HG03039 (cell line): ENCODE measurements at regions not wholly inside any gene's neighbourhood (a gene's known extent, or its start where the extent isn't known, plus 50 kb on each side); places are given as distances from the start of the nearest gene placed in this dataset.

Source experiments
- ATAC-seq: cut with Tn5 transposase; IDR thresholded peaks from one replicate; pipeline ENCODE4 v1.9.1; 2021; ENCODE audit warnings: mild to moderate bottlenecking, moderate library complexity; ENCODE audit not compliant: unreplicated experiment

- no peak for ATAC-seq
Observed at GRCh38 chr2:150110548-150110947, 376.9 kb downstream of the RND3 start.

DNA sequence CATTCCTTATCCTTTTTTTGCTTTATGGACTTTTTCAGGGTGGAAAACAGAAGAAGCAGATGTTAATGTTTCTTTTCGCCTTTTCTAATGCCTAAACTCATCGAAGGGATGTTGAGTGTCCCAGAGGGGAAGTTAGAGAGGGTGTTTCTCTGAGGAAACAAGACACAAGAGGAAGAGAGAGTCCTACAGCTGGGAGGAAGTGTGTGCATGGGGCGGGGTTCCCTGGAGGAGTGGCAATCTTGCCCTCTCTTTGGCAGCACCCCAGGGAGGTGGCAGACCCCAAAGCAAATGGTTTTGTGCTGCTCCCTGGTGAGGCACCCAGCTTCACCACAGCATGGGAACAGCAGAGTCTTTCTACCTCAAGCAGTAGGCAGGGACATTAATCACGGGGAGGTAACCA is 377.6 kb downstream of the RND3 start:
- no peak for ATAC-seq

- ATAC-seq: no peak
Observed at GRCh38 chr2:150109028-150109427, 378.4 kb downstream of the RND3 start.

GRCh38 chr2:150107816-150108215 is 379.7 kb downstream of the RND3 start:
- no peak for ATAC-seq

DNA sequence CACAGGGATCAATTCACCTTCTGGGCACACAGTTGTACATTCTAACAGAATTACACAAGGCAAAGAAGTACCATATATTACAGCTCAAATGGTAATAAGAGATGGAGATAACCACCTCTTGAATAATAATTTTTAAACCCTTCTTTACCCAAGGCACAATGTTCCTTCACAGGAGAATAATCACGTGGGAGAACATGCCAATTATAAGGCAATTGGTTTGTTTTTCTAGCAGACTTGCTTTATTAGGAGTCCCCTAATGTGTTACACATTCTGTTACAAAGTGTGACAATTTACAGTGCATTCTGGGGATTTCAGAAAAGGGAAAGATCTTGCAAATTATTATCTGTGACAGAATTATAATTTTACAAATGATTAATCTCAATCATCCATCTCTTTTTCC is 380.3 kb downstream of the RND3 start:
- ATAC-seq: no peak

GRCh38 chr2:150101947-150102346 is 385.5 kb downstream of the RND3 start:
- no peak for ATAC-seq

DNA sequence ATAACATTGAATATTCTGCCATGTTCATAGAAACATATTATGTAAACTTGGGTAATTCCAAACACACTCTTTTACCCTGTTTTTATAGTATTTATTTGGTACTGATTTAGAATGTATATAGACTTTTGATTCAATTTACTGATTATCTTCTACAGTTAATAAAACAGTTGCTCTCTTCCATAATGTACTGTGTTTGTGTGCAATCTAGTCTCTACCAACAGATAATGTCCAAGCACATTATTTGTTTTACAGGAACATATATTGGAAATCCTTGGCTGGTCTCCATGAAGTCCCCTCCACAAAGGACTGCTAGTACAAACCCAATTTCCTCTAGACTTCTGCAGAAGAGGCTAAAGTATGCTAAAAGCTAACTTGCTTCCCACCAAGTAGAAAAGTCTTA is 386.6 kb downstream of the RND3 start:
- no peak for ATAC-seq

DNA sequence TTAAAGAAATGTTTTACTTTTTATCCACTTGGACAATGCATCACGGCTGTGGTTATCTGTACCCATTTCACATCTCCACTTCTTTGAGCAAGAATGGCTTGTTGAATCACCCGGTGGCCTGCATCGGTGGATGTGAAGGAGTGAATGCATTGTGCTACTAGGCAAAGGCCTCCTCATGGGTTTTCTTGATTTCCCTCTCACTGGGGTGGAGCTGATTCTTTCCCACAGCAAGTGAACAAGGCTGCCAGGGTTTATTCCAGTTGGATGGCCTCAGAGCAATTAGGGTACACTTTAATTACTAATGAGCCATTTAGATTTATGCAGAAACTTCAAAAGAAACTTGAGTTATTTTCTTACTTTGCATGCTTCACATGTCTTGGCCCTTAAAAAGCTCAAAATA is 387.1 kb downstream of the RND3 start:
- ATAC-seq: no peak

- no peak for ATAC-seq
Observed at GRCh38 chr2:150099805-150100204, 387.7 kb downstream of the RND3 start.

DNA sequence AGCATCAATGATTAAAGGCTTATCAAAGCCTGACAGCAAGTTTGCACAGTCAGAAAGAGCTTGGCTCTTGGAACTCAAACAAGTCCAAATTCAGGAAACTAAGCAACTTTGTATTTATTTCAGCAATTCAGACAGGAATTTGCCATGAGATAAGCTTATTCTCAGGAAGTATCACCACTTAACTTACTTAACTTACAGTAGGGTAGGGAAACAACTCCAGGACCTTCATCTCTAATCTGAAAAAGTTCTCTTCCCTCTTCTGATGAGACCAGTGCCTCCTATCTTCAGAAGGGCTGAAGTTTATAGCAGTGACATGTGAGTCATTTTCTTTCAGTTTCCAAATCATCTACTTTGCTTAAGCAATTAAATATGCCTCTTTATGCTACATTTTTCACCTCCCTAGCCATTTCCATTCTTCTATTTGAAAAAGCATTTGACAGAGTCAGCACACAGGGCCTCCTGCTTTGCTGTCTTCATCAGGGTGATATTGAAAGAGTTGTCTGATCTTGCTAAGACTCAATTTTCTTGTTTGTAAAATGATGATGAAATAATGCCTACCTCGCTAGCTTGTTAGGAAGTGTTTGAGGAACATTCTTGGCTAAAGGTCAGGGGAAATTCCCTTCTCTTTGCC is 389.5 kb downstream of the RND3 start:
- ATAC-seq: no peak

GRCh38 chr2:150097402-150097801 is 390.1 kb downstream of the RND3 start:
- ATAC-seq: no peak

DNA sequence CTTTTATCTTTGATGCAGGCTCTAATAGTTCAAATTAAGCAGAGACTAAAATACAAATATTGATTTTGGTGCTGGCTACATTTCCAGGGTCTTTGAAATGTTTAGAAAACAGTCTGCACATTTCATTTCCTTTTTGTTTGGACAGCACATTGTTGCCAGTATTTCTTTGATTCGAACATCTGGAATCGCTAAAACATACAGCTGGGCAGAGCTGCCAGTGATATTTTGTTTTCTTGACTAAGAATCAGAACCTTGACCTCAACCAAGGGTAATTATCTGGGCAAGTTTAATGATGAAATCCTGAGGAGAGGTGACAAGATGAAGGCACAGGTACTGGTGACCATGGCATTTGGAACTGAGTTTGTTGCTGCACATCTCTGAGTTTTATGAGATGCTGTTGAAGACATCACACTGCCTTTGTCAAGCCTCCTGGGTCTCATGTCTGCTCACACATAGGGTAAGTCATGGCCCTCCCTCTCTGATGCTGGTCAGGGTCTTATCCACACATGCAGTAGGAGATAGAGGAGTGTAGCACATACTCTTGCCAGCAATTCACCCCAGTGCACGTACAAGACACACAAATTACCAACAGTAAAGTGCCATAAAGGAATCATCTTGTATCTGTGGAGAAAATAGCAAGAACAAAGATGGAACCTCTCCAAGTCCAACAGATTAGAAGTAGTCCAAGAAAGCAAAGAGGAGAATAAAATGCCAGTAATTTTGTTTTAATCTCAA is 391.9 kb downstream of the RND3 start:
- ATAC-seq: no peak

DNA sequence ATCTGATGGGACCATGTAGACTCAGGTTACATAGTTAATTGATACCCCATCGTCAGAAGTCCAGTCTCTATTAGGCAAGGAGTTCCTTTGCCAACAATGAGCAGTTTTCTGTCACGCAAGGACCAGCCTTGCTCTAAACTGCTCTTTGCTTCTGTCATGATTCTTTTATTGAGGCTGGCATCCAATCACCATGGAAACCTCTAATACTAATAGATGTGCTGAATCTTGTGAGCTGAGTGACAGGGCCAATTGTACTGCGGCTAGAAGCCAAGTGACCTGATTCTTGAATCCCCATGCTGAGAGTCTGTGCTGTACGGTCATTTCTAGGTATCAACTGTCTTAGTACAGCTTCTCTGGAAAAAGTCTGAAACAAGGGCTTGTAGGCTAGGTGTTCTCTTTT is 395.6 kb downstream of the RND3 start:
- ATAC-seq: no peak

- no peak for ATAC-seq
Observed at GRCh38 chr2:150090031-150090430, 397.4 kb downstream of the RND3 start.

GRCh38 chr2:150088538-150088937 is 398.9 kb downstream of the RND3 start:
- no peak for ATAC-seq

- ATAC-seq: no peak
Observed at GRCh38 chr2:150085478-150085877, 402.0 kb downstream of the RND3 start.

DNA sequence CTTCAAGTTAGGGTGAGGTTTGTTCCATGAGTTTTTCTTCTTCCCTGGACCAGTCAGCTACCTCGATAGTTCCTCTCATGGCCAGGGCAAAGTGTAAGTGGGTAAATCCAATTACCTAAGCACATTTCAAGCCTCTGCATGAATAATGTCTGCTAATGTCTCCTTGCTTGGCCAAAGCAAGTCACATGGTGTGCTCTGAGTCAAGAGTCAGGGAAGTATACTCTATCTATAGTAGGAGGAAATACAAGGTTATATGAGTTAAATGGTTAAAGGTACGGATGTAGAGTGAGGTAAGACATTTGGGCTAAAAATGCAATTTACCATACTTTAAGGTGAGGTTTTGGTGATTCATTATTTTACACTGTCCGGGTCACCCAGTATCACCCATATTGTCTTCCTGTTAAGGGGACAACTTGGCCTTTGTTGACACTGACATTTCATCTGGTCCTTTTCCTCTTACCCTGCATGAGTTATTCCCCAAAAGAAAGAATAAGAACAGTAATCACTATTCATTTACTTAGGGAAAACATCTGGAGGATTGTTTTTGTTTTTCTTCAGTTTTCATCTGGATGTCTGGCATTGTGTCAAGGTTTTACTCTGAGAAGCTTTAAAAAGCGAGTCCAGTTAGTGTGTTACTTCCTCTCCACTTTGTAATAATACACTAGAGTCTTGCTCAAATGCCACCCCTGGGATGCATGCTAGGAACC is 405.5 kb downstream of the RND3 start:
- no peak for ATAC-seq

- ATAC-seq: no peak
Observed at GRCh38 chr2:150076281-150076680, 411.2 kb downstream of the RND3 start.

GRCh38 chr2:150075831-150076230 is 411.6 kb downstream of the RND3 start:
- no peak for ATAC-seq

DNA sequence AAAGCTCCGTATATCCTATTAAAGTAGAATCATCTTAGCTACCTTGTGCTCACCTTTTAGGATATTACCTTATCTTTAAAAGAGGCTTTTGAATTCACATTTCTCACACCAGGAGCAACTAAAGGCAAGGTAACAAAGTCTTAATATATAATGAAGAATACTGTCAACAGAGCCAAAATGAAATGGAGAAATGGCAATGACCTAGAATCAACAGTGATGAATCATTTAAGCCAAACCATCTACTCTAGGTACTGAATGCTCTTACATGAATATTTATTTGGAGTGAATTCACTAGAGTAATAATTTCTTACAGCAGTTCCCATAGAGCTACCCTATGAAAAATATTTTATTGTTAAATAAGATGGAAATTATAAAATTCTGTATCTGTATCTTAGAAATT is 421.0 kb downstream of the RND3 start:
- ATAC-seq: no peak

GRCh38 chr2:150063931-150064548 is 423.4 kb downstream of the RND3 start:
- ATAC-seq: no peak

GRCh38 chr2:150063432-150063889 is 424.0 kb downstream of the RND3 start:
- no peak for ATAC-seq
